GM23338 (cell line): ENCODE measurements at regions not wholly inside any gene's neighbourhood (a gene's known extent, or its start where the extent isn't known, plus 50 kb on each side); places are given as distances from the start of the nearest gene placed in this dataset.

Source experiments
- CTCF ChIP-seq, 2 experiments: fragments of 200-600 bp in 1 of 2; sonication (generic) in 1 of 2; conservative IDR thresholded peaks; 2 replicates each; pipeline versions ENCODE4 v1.5.1 to v1.6.1; 2016 to 2017; ENCODE audit warnings: antibody characterized with exemption in 2 of 2, low read depth in 2 of 2, mild to moderate bottlenecking in 2 of 2, moderate library complexity in 1 of 2
- JUNB ChIP-seq: IDR thresholded peaks from one replicate; pipeline ENCODE4 v1.6.1; 2016; ENCODE audit warnings: antibody characterized with exemption; ENCODE audit not compliant: unreplicated experiment
- POLR2AphosphoS5 ChIP-seq: IDR thresholded peaks from 2 replicates; pipeline ENCODE4 v1.6.1; 2016; ENCODE audit warnings: antibody characterized with exemption, low read depth
- STAT1 ChIP-seq: IDR thresholded peaks from one replicate; pipeline ENCODE4 v1.6.1; 2016; ENCODE audit warnings: antibody characterized with exemption; ENCODE audit not compliant: unreplicated experiment

GRCh38 chr6:48606618-48607017 is 495.6 kb upstream of the PTCHD4 start:
- TF ChIP-seq CTCF (conservative IDR thresholded peaks at IDR 0.05; ENCODE audit: low read depth in 2 of 2) = no peak
- TF ChIP-seq POLR2AphosphoS5 = no peak
- no peak for TF ChIP-seq STAT1
- TF ChIP-seq JUNB = no peak
